NCI-H510A (cell line): ENCODE measurements at regions not wholly inside any gene's neighbourhood (a gene's known extent, or its start where the extent isn't known, plus 50 kb on each side); places are given as distances from the start of the nearest gene placed in this dataset.

Source experiments
- DNase-seq: peaks from one replicate; lab custom pipeline; 2025; lab: John Stamatoyannopoulos, UW

GRCh38 chr3:162193148-162194095, 696.8 kb downstream of the OTOL1 start:
- DNase-seq: no peak

- no peak for DNase-seq
Measured at GRCh38 chr3:162195147-162195546, 698.5 kb downstream of the OTOL1 start.

GRCh38 chr3:162196964-162197363, 700.4 kb downstream of the OTOL1 start:
- DNase-seq: no peak

GRCh38 chr3:162200836-162201235, 704.2 kb downstream of the OTOL1 start:
- DNase-seq: no peak

DNA sequence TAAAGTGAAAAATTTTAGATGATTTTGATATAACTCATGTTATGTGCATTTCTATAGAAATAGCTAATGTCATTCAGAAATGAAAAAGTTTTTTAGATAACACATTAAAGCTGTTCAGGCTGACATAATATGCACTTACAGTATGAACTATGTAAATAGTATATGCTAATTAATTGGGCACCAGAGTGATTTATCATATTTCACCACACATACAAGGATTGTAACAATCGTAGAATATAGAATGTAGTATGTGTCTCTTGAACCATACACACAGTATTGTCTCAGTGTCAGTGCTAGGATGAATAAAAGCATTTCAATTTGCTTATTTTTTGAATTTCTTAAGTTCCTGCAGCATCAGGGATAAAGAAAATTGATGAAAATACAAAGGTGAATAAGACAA, 710.0 kb downstream of the OTOL1 start:
- DNase-seq: no peak

GRCh38 chr3:162211470-162211869, 714.9 kb downstream of the OTOL1 start:
- DNase-seq: no peak

- no peak for DNase-seq
Measured at GRCh38 chr3:162213196-162213595, 716.6 kb downstream of the OTOL1 start.

DNA sequence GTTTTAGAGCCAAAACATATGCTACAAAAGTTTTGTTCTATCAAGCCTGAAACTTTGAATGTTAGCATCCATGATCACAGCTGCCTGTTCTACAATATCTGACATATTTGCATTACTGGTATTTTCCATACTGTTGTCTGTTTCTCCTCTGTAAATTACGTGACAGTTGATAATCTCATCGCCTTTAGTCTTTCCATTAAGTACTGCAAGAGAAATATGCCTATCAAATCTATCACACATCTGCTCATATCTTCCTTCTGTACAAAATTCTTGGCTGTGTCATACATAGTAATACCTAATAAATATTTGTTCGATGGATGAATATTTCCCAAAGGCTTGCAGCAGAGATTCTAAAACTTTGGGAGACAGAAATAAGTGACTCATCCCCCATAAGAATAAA, 717.3 kb downstream of the OTOL1 start:
- no peak for DNase-seq

- no peak for DNase-seq
Measured at GRCh38 chr3:162217647-162218046, 721.0 kb downstream of the OTOL1 start.

DNA sequence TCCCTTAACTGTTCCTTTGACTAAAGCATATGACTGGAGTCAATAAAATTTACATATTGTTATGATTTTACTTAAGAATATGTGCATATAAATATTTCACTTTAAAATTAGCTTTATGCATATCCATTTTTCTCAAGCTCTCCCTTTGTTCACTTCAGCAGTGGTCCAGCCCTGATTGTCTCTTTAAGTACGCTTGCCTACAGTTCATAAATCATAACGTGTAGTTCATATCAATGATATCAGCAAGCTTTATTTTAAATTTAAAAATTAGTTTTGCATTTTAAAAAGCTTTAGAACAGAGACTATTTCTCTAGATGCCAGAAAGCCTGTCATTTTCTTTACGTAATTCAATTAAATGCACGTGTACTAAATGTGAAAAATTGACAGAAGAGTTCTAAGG, 721.9 kb downstream of the OTOL1 start:
- no peak for DNase-seq

DNA sequence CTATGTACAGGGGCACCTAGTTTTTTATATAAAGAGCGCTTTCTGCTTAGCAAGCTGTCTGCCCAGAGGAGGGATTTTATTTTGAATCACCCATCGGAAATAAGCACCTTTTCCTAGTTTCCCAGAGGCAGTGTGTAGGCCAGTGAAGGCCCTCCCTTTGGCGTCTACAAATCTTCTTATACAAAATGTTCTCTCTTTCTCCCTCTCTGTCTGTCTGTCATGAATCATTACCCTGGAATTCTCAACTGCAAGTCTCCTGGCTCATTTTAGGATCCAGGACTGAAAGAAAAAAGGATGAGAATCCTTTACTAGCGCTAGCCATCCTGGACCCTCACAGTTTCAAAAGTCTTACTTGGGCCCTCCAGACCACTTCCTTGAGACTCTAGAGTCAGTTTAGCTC, 728.1 kb downstream of the OTOL1 start:
- no peak for DNase-seq

- no peak for DNase-seq
Measured at GRCh38 chr3:162236949-162237348, 740.3 kb downstream of the OTOL1 start.

DNA sequence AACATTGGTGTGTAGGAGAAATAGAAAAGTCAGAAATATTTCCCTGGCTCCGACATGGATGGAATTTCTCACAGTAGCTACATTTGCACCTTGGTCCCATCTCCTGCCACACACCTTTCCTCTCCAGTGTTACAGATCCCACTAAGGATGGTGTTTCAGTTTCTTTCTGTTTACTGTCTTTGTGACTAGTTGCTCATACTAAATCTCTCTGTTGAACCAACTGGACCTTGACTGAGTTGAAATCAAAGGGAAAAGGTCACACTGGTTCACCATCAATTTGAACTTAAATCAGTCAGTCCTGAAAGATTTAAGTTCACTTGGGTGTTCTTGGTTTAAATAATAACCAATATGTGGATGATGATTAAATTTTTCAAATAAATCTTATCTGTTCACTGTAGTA, 754.2 kb downstream of the OTOL1 start:
- DNase-seq: no peak

DNA sequence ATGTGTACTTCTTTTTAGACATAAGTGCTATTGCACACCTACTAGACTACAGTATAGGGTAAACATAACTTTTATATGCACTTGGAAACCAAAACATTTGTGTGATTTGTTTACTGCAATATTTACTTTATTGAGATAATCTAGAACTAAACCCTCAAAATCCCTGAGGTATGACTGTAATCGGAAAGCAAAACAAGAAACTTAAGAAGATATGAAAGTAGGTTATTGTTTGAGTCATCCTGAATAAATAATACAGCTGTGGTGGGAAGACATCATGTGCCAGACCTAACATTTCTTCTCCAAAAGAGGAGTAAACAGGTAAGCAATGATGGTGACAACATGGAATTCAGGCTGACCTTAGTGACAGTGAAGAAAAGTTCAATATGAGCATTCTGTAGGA, 765.5 kb downstream of the OTOL1 start:
- DNase-seq: no peak

DNA sequence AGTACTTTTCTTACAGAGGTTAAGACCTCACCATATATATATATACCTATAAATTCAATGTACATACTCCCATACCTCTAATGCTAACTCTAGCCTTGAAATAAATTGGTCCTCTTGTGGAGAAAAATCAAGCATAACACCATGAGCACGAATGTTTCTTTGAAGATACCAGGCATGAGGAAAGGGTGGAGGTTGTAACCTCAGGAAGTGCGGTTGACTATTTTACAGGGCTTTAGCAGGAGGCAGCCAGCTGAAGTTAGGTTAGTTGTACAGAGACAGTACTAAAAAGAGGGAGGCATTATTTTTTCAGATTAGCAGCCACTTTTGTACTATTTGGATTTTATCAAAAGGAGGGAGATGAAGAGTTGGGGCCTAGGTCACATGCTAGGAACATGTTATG, 767.0 kb downstream of the OTOL1 start:
- DNase-seq: no peak

DNA sequence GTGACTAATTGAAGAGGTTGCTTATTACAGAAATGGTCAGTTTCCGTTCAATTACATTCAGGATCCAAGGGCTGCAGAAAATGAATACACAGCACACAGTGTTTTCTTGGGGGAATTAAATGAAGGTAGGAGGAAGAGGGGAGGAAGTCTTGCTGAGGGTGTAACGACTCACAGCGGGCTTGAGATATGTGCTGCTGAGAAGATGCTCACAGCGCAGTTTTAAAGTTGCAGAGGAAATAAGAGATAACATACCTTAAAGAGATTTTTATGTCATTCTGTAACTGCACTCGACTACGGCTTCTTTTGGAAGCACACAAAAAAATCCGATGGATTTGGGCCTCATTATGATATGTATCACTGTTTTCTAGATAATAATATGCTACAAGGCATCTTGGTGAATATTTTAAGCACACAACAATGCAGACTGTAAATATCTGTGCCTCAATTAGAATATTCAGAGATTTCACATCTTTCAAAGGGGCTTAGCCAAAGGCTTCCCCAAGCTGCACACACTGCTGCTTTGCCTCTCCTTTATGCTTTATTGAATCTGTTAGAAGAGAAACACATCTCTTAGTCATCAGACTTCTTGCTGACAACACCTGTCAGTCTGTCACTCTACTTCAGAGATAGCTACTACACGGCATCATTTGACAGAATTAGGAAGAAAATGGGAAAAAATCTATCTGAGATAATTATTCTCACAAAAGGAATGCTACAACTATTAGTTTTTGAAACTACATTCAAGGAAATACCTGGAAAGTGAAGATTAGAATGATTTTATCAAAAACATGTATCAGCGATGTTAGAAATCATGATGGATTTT, 773.2 kb downstream of the OTOL1 start:
- DNase-seq: no peak

GRCh38 chr3:162274070-162274469, 777.5 kb downstream of the OTOL1 start:
- DNase-seq: no peak

- no peak for DNase-seq
Measured at GRCh38 chr3:162278834-162279233, 782.2 kb downstream of the OTOL1 start.

GRCh38 chr3:162285259-162285658, 788.7 kb downstream of the OTOL1 start:
- no peak for DNase-seq

DNA sequence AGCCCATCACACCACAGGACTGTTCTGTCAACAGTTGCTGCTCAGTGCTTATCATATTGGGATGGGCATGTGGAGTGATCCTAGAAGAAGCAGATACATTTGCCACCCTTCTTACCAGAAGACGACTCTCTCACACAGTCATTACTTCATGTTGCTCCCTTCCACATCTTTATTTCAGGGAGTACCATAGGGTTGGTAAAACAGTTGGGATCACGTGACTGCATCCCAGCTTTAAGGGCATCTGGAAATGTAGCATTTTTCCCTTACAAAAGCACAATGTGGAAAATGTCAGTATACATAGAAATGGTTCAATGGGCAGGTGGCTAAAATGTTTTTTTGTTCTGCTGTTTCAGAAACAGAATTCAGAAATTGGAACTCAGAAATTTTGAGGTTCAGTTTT, 791.0 kb downstream of the OTOL1 start:
- no peak for DNase-seq

DNA sequence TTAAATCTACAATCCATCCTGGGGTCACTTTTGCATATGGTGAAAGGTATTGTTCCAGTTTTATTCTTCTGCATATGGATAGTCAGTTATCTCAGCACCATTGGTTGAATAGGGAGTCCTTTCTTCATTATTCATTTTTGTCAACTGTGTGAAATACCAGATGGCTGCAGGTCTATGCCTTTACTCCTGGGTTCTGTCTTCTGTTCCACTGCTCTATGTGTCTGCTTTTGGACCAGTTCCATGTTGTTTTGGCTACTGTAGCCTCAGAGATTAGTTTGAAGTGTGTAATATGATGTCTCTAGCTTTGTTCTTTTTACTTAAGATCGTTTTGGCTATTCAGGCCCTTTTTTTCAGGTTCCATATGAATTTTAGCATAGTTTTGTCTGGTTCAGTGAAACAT, 795.8 kb downstream of the OTOL1 start:
- DNase-seq: no peak

- DNase-seq: no peak
Measured at GRCh38 chr3:162295323-162295983, 798.8 kb downstream of the OTOL1 start.
